Psoas muscle (tissue), 7 donors: ENCODE measurements at regions not wholly inside any gene's neighbourhood (a gene's known extent, or its start where the extent isn't known, plus 50 kb on each side); places are given as distances from the start of the nearest gene placed in this dataset.

Source experiments
- ATAC-seq, 4 donors: fragments of 200-7000 bp; cut with Tn5 transposase; one replicate each; pipeline ENCODE4 v1.9.1; 2020; ENCODE audit warnings: moderate library complexity in 3 of 4, mild to moderate bottlenecking in 2 of 4
- DNase-seq, 2 donors: peaks; one replicate each; pipeline ENCODE4 v3.0.0-alpha.2; 2020
- H3K27ac ChIP-seq: fragments of 200-600 bp; one replicate; pipeline ENCODE4 v1.8.0; 2022
- H3K27me3 ChIP-seq, 3 donors: fragments of 200-600 bp in 1 of 3; one replicate each; pipeline versions ENCODE4 v1.6.1 to v1.8.0; 2013 to 2022; ENCODE audit warnings: low read length in 2 of 3, mild to moderate bottlenecking in 2 of 3, moderate library complexity in 1 of 3; ENCODE audit not compliant: insufficient read depth in 3 of 3
- H3K36me3 ChIP-seq, 2 donors: fragments of 200-600 bp in 1 of 2; one replicate each; pipeline versions ENCODE4 v1.6.1 to v1.8.0; 2013 to 2022; ENCODE audit warnings: low read depth in 1 of 2, mild to moderate bottlenecking in 1 of 2, moderate library complexity in 1 of 2; ENCODE audit not compliant: insufficient read depth in 1 of 2
- H3K4me1 ChIP-seq: fragments of 200-600 bp; one replicate; pipeline ENCODE4 v1.8.0; 2022
- H3K4me3 ChIP-seq: fragments of 200-600 bp; one replicate; pipeline ENCODE4 v1.8.0; 2022; ENCODE audit warnings: mild to moderate bottlenecking
- H3K9me3 ChIP-seq: fragments of 200-600 bp; one replicate; pipeline ENCODE4 v1.8.0; 2022
- WGBS, 3 donors: extraction: QIAGEN DNeasy Blood & Tissue Kit; methylation state at CpG; one replicate each; pipeline versions ENCODE4 v1.1.6 to v1.1.7; 2013; 5-methylcytosine and 5-hydroxymethylcytosine counted together
- intact Hi-C, 2 donors: fragments of 100-400 bp; cut with DNase I; formaldehyde crosslinking; loops; one replicate each; pipeline versions ENCODE4 v1.11.0 to v1.14.2; 2022
- TF ChIP-seq, protein P1 (sequence below): fragments of 200-600 bp; IDR thresholded peaks from one replicate; pipeline ENCODE4 v1.8.0; 2022; ENCODE audit warnings: antibody characterized with exemption
- donor health status: healthy with polysubstance abuse.
- donor health status: DM: no; HTN: no; CAD: no; lungs with moderate emphysema.
- donor health status: Bipolar disorder and iron deficiency.
- donor health status: healthy.
- donor health status: DM: yes; HTN: yes; CAD: no.
- donor health status: DM: no; HTN: no; CAD: no.
- donor health status: DM: yes; HTN: yes; CAD: no.

DNA sequence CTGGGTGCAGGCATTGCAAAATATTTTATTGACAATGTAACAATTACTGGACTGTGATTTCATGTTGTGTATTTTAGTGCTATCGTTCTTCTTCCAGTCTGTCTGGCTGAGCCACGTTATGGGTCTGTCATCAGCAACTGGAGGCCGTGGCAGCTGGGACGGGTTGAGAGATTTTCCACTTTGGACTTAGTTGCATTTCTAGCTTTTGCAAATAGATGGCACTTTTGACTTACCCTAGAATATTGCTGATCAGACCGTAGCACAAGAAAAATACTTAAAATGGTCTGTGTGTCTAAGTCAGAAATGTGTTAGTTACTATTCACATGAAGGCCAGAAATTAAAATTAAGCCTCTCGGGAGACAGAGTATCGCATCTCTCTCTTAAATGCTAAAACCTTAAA is 211.1 kb downstream of the TEX29 start:
- H3K27ac ChIP-seq, result no peak overlapping the region
- H3K36me3 ChIP-seq, result no peaks in the 10 kb centered on the region
- H3K9me3 ChIP-seq, result no peaks in the 10 kb centered on the region
- H3K4me3 ChIP-seq, result no peak overlapping the region
- TF ChIP-seq, protein P1, sequence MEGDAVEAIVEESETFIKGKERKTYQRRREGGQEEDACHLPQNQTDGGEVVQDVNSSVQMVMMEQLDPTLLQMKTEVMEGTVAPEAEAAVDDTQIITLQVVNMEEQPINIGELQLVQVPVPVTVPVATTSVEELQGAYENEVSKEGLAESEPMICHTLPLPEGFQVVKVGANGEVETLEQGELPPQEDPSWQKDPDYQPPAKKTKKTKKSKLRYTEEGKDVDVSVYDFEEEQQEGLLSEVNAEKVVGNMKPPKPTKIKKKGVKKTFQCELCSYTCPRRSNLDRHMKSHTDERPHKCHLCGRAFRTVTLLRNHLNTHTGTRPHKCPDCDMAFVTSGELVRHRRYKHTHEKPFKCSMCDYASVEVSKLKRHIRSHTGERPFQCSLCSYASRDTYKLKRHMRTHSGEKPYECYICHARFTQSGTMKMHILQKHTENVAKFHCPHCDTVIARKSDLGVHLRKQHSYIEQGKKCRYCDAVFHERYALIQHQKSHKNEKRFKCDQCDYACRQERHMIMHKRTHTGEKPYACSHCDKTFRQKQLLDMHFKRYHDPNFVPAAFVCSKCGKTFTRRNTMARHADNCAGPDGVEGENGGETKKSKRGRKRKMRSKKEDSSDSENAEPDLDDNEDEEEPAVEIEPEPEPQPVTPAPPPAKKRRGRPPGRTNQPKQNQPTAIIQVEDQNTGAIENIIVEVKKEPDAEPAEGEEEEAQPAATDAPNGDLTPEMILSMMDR, result no peak
- 31 to 42% (median 33%) methylated on average over 7 of the region's 7 CpGs for WGBS, 3 donors
- DNase-seq, result no peak
- no peak for ATAC-seq
- no peaks in the 10 kb centered on the region for H3K4me1 ChIP-seq
- intact Hi-C loops, result no loop called here
- H3K27me3 ChIP-seq, result peaks cover 0 to 55% (median under 1%) of the 10 kb centered on the region in 3 donors

DNA sequence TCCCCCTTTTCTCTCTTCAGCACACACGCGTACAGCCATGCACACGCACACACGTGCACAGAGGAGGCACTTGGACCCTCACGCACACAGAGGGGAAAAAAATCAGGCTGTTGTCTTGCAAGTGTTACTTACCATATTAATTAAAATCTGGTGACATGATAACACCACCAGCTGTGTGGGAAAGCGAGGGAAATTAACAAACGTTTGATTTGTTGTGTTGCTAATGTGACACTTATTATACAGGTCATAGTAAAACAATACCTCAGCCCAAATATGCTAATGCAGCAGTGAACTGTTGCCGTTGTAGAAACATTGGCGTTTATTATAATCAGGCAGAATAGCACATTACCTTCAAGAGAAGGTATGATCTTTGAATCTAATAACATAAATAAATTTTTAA is 211.7 kb downstream of the TEX29 start:
- Histone ChIP-seq H3K27ac (no peak overlapping the region), H3K4me1 (no peaks in the 10 kb centered on the region), H3K4me3 (no peak overlapping the region), H3K27me3 (peaks cover 0 to 61% (median 5%) of the 10 kb centered on the region in 3 donors), H3K36me3 (no peaks in the 10 kb centered on the region), H3K9me3 (no peaks in the 10 kb centered on the region)
- DNase-seq (no peak), ATAC-seq (no peak)
- TF ChIP-seq, protein P1, result no peak
- intact Hi-C loops, result no loop called here
- 67 to 75% (median 68%) methylated on average over 9 of the region's 9 CpGs for WGBS, 3 donors

DNA sequence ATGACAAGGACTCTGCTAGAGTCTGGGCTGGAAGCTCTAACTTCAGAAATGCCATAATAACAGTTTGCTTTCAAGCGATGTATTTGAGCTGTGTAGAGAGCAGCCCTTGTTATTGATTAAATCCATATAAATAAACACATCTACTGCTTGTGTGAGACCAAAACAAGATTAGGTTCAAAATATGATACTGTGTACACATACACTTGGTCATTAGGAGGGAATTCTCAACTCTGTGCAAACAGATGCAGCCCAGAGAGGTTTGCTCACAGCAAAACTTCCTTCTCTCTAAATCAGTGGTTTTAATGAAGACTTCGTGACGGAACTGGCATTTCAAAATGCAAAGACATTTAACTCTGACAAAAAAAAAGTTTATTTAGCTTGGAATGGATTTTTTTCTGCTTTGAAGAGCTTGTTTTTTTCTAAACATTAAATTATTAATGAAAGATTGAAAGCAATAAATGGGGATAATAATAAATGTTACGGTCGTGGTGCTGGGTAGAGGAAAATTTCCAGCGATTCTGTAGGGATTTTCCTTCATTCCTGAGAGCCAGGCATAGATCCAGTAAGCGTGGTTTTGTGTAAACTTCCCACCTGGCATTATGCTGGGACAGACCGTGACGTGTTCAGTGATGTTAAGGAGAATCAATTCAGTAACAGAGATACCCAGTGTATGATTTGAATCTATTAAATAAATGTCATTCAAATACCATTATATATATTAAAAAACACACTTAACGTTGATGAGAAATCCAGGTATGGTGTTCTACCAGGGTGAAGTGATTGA is 213.7 kb downstream of the TEX29 start:
- intact Hi-C loops, result no loop called here
- Histone ChIP-seq H3K9me3 (no peaks in the 10 kb centered on the region), H3K4me1 (no peaks in the 10 kb centered on the region), H3K4me3 (no peak overlapping the region), H3K27ac (no peak overlapping the region), H3K36me3 (no peaks in the 10 kb centered on the region), H3K27me3 (peaks cover 0 to 81% (median 9%) of the 10 kb centered on the region in 3 donors)
- WGBS, 3 donors, result 41 to 43% (median 41%) methylated on average over 10 of the region's 10 CpGs
- TF ChIP-seq, protein P1, result no peak
- DNase-seq (no peak), ATAC-seq (no peak)

DNA sequence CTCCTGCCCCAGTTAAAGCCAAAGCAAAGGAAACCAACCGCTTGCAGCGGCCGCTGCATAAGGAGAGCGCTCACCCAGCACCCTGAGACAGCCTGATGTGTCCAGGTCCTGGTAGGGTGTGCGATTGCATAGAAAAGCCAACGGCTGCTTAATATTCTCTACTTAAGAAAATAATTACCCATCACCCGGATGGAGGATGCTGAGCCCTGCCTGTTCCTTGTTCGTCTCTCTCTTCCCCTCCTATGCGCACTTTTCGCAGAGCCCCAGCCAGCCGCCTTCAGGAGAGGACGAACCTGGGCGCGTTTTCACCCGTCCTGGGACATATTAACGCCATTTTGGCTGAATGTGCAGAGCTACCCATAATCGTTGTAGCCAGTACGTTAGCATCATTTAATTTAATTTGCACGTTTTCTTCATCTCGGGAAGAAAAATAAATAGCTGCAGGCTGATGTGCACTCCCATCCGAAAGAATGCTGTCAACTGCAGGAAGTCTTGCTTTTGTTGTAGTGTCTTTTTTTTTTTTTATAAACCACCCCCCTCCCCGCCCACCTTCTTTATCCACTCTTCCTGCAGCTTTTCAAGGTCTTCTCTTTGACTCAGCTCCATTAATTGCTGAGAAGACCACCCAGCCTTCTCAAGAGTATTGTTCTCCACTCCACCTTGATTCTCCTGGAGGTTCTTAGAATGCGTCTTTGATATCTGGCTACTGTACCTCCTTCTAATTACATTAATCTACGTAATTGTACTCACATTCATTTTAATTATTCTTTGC is 214.5 kb downstream of the TEX29 start:
- DNase-seq (no peak), ATAC-seq (no peak)
- TF ChIP-seq, protein P1, result no peak
- Histone ChIP-seq H3K9me3 (no peaks in the 10 kb centered on the region), H3K36me3 (no peaks in the 10 kb centered on the region), H3K4me3 (no peak overlapping the region), H3K4me1 (no peaks in the 10 kb centered on the region), H3K27me3 (peaks cover 0 to 84% (median 9%) of the 10 kb centered on the region in 3 donors), H3K27ac (no peak overlapping the region)
- 8 to 14% (median 10%) methylated on average over 24 of the region's 24 CpGs for WGBS, 3 donors
- intact Hi-C loops, result no loop called here
